ENCODE measurements at regions not wholly inside any gene's neighbourhood (a gene's known extent, or its start where the extent isn't known, plus 50 kb on each side); places are given as distances from the start of the nearest gene placed in this dataset.

DNA sequence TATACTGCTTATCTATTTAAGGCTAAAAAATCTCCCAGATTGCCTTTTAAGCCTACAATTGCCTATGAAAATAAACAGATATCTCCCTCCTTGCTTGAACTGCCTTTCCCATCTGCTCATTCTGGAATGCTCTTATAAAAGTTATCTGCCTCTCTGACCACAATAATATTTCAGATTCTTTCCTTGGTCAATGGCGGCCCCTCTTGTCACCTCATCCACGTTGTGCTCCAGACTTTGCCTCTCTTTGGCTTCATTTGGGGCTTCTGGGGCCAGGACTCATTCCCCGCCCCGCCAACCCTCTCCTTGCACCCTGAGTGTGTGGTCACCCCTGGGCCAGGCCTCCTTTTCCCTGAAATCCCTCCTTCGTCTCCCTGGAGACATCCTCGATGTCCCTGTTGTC lies 110.0 kb upstream of the RPS23 start:
- CTCF ChIA-PET, result no interaction called here
- Mint-ChIP-seq H3K4me1 (peaks cover 8% of the 10 kb centered on the region), H3K36me3 (no peaks in the 10 kb centered on the region), H3K27ac (no peak overlapping the region), H3K27me3 (ENCODE audit: low read depth) (no peaks in the 10 kb centered on the region), H3K9me3 (no peaks in the 10 kb centered on the region), H3K4me3 (no peak overlapping the region)
- POLR2A ChIA-PET, result no interaction called here
- DNase-seq (ENCODE audit: low spot score), result no peak
- ATAC-seq, result no peak
- TF ChIP-seq CDX4 (CRISPR knock-in tag; IDR thresholded peaks at IDR 0.05; ENCODE audit: borderline replicate concordance) (no peak), SMAD4 (CRISPR knock-in tag; IDR thresholded peaks at IDR 0.05) (no peak), CREB1 (CRISPR knock-in tag; IDR thresholded peaks at IDR 0.05) (no peak), ZNF219 (CRISPR knock-in tag; IDR thresholded peaks at IDR 0.05; ENCODE audit: borderline replicate concordance) (no peak), SMAD3 (CRISPR knock-in tag; IDR thresholded peaks at IDR 0.05; ENCODE audit: borderline replicate concordance) (no peak), ELF4 (CRISPR knock-in tag; IDR thresholded peaks at IDR 0.05; ENCODE audit: low read depth) (no peak), ZBTB21 (CRISPR knock-in tag; IDR thresholded peaks at IDR 0.05; ENCODE audit: borderline replicate concordance) (no peak), EMX1 (CRISPR knock-in tag; IDR thresholded peaks at IDR 0.05) (no peak), NFYB (CRISPR knock-in tag; conservative IDR thresholded peaks at IDR 0.05; ENCODE audit: low read depth) (no peak), ATF2 (CRISPR knock-in tag; IDR thresholded peaks at IDR 0.05; ENCODE audit: borderline replicate concordance, low read depth) (no peak), ZNF317 (CRISPR knock-in tag; IDR thresholded peaks at IDR 0.05; ENCODE audit: borderline replicate concordance, low read depth) (no peak), NR1H2 (CRISPR knock-in tag; IDR thresholded peaks at IDR 0.05) (no peak), TEAD1 (CRISPR knock-in tag; IDR thresholded peaks at IDR 0.05) (no peak)
- TF ChIP-seq, protein P1, sequence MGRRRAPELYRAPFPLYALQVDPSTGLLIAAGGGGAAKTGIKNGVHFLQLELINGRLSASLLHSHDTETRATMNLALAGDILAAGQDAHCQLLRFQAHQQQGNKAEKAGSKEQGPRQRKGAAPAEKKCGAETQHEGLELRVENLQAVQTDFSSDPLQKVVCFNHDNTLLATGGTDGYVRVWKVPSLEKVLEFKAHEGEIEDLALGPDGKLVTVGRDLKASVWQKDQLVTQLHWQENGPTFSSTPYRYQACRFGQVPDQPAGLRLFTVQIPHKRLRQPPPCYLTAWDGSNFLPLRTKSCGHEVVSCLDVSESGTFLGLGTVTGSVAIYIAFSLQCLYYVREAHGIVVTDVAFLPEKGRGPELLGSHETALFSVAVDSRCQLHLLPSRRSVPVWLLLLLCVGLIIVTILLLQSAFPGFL (CRISPR knock-in tag; IDR thresholded peaks at IDR 0.05; ENCODE audit: borderline replicate concordance), result no peak
- TF ChIP-seq, protein P2, sequence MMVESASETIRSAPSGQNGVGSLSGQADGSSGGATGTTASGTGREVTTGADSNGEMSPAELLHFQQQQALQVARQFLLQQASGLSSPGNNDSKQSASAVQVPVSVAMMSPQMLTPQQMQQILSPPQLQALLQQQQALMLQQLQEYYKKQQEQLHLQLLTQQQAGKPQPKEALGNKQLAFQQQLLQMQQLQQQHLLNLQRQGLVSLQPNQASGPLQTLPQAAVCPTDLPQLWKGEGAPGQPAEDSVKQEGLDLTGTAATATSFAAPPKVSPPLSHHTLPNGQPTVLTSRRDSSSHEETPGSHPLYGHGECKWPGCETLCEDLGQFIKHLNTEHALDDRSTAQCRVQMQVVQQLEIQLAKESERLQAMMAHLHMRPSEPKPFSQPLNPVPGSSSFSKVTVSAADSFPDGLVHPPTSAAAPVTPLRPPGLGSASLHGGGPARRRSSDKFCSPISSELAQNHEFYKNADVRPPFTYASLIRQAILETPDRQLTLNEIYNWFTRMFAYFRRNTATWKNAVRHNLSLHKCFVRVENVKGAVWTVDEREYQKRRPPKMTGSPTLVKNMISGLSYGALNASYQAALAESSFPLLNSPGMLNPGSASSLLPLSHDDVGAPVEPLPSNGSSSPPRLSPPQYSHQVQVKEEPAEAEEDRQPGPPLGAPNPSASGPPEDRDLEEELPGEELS (CRISPR knock-in tag; IDR thresholded peaks at IDR 0.05), result no peak
- TF ChIP-seq, protein P3, sequence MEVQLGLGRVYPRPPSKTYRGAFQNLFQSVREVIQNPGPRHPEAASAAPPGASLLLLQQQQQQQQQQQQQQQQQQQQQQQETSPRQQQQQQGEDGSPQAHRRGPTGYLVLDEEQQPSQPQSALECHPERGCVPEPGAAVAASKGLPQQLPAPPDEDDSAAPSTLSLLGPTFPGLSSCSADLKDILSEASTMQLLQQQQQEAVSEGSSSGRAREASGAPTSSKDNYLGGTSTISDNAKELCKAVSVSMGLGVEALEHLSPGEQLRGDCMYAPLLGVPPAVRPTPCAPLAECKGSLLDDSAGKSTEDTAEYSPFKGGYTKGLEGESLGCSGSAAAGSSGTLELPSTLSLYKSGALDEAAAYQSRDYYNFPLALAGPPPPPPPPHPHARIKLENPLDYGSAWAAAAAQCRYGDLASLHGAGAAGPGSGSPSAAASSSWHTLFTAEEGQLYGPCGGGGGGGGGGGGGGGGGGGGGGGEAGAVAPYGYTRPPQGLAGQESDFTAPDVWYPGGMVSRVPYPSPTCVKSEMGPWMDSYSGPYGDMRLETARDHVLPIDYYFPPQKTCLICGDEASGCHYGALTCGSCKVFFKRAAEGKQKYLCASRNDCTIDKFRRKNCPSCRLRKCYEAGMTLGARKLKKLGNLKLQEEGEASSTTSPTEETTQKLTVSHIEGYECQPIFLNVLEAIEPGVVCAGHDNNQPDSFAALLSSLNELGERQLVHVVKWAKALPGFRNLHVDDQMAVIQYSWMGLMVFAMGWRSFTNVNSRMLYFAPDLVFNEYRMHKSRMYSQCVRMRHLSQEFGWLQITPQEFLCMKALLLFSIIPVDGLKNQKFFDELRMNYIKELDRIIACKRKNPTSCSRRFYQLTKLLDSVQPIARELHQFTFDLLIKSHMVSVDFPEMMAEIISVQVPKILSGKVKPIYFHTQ (CRISPR knock-in tag; IDR thresholded peaks at IDR 0.05), result no peak
- TF ChIP-seq, protein P4, sequence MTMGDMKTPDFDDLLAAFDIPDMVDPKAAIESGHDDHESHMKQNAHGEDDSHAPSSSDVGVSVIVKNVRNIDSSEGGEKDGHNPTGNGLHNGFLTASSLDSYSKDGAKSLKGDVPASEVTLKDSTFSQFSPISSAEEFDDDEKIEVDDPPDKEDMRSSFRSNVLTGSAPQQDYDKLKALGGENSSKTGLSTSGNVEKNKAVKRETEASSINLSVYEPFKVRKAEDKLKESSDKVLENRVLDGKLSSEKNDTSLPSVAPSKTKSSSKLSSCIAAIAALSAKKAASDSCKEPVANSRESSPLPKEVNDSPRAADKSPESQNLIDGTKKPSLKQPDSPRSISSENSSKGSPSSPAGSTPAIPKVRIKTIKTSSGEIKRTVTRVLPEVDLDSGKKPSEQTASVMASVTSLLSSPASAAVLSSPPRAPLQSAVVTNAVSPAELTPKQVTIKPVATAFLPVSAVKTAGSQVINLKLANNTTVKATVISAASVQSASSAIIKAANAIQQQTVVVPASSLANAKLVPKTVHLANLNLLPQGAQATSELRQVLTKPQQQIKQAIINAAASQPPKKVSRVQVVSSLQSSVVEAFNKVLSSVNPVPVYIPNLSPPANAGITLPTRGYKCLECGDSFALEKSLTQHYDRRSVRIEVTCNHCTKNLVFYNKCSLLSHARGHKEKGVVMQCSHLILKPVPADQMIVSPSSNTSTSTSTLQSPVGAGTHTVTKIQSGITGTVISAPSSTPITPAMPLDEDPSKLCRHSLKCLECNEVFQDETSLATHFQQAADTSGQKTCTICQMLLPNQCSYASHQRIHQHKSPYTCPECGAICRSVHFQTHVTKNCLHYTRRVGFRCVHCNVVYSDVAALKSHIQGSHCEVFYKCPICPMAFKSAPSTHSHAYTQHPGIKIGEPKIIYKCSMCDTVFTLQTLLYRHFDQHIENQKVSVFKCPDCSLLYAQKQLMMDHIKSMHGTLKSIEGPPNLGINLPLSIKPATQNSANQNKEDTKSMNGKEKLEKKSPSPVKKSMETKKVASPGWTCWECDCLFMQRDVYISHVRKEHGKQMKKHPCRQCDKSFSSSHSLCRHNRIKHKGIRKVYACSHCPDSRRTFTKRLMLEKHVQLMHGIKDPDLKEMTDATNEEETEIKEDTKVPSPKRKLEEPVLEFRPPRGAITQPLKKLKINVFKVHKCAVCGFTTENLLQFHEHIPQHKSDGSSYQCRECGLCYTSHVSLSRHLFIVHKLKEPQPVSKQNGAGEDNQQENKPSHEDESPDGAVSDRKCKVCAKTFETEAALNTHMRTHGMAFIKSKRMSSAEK (CRISPR knock-in tag; IDR thresholded peaks at IDR 0.05; ENCODE audit: borderline replicate concordance), result no peak
- TF ChIP-seq, protein P5, sequence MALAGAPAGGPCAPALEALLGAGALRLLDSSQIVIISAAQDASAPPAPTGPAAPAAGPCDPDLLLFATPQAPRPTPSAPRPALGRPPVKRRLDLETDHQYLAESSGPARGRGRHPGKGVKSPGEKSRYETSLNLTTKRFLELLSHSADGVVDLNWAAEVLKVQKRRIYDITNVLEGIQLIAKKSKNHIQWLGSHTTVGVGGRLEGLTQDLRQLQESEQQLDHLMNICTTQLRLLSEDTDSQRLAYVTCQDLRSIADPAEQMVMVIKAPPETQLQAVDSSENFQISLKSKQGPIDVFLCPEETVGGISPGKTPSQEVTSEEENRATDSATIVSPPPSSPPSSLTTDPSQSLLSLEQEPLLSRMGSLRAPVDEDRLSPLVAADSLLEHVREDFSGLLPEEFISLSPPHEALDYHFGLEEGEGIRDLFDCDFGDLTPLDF (CRISPR knock-in tag; IDR thresholded peaks at IDR 0.05), result no peak
